ENCODE measurements at regions not wholly inside any gene's neighbourhood (a gene's known extent, or its start where the extent isn't known, plus 50 kb on each side); places are given as distances from the start of the nearest gene placed in this dataset.

- no peak for DNase-seq (ENCODE audit: low spot score)
- ChIA-PET POLR2A (ENCODE audit: low non-redundant PET) (no interaction called here), CTCF (no interaction called here)
- TF ChIP-seq CTCF (conservative IDR thresholded peaks at IDR 0.05; ENCODE audit: low read depth), result no peak
- no peak overlapping the region for H3K27ac ChIP-seq
Measured at GRCh38 chr7:41323806-41324205, 379.1 kb downstream of the INHBA start.

- ChIA-PET CTCF (no interaction called here), POLR2A (ENCODE audit: low non-redundant PET) (interaction anchor here (0.7 kb wide), 1 partner anchor 79 kb away, joined by 5 read pairs; no protein-coding TSS in a partner anchor)
- no peak overlapping the region for H3K27ac ChIP-seq
- no peak for DNase-seq (ENCODE audit: low spot score)
- no peak for TF ChIP-seq CTCF (conservative IDR thresholded peaks at IDR 0.05; ENCODE audit: low read depth)
Measured at GRCh38 chr7:41319581-41319980, 383.3 kb downstream of the INHBA start.

- H3K27ac ChIP-seq, result no peak overlapping the region
- no peak for TF ChIP-seq CTCF (conservative IDR thresholded peaks at IDR 0.05; ENCODE audit: low read depth)
- ChIA-PET CTCF (no interaction called here), POLR2A (ENCODE audit: low non-redundant PET) (no interaction called here)
- no peak for DNase-seq (ENCODE audit: low spot score)
Measured at GRCh38 chr7:41316410-41316809, 386.5 kb downstream of the INHBA start.

GRCh38 chr7:41315764-41316163, 387.1 kb downstream of the INHBA start:
- no peak; the same call in 1 of the 2 replicates for TF ChIP-seq CTCF (conservative IDR thresholded peaks at IDR 0.05; ENCODE audit: low read depth)
- no peak overlapping the region for H3K27ac ChIP-seq
- CTCF ChIA-PET, result no interaction called here
- POLR2A ChIA-PET (ENCODE audit: low non-redundant PET), result no interaction called here
- no peak for DNase-seq (ENCODE audit: low spot score)

GRCh38 chr7:41313171-41313570, 389.7 kb downstream of the INHBA start:
- TF ChIP-seq CTCF (conservative IDR thresholded peaks at IDR 0.05; ENCODE audit: low read depth), result no peak
- no peak overlapping the region for H3K27ac ChIP-seq
- POLR2A ChIA-PET (ENCODE audit: low non-redundant PET), result no interaction called here
- CTCF ChIA-PET, result interaction anchor here (0.9 kb wide), 1 partner anchor 9 kb away, joined by 4 read pairs; no protein-coding TSS in a partner anchor
- DNase-seq (ENCODE audit: low spot score), result no peak

- TF ChIP-seq CTCF (conservative IDR thresholded peaks at IDR 0.05; ENCODE audit: low read depth), result no peak
- DNase-seq (ENCODE audit: low spot score), result no peak
- POLR2A ChIA-PET (ENCODE audit: low non-redundant PET), result no interaction called here
- CTCF ChIA-PET, result interaction anchor here (0.6 to 0.9 kb wide), 3 partner anchors 8 to 67 kb away, joined by 3 to 4 read pairs (median 3); no protein-coding TSS in a partner anchor
- no peak overlapping the region for H3K27ac ChIP-seq
Measured at GRCh38 chr7:41312235-41312634, 390.7 kb downstream of the INHBA start.

GRCh38 chr7:41311301-41311700, 391.6 kb downstream of the INHBA start:
- TF ChIP-seq CTCF (conservative IDR thresholded peaks at IDR 0.05; ENCODE audit: low read depth), result no peak
- no peak for DNase-seq (ENCODE audit: low spot score)
- ChIA-PET POLR2A (ENCODE audit: low non-redundant PET) (no interaction called here), CTCF (no interaction called here)
- H3K27ac ChIP-seq, result no peak overlapping the region
